Neural progenitor cell (in vitro differentiated cells): ENCODE measurements at regions not wholly inside any gene's neighbourhood (a gene's known extent, or its start where the extent isn't known, plus 50 kb on each side); places are given as distances from the start of the nearest gene placed in this dataset.

Source experiments
- EZH2 ChIP-seq: fragments of 200-600 bp; sonication (generic); IDR thresholded peaks from 2 replicates; pipeline ENCODE4 v1.6.1; 2017; ENCODE audit warnings: antibody characterized with exemption, mild to moderate bottlenecking, moderate library complexity
- EZH2phosphoT487 ChIP-seq: fragments of 200-600 bp; sonication (generic); IDR thresholded peaks from 2 replicates; pipeline ENCODE4 v1.6.1; 2017; ENCODE audit warnings: antibody characterized with exemption
- TF ChIP-seq, protein P1 (sequence below): fragments of 200-600 bp; sonication (generic); IDR thresholded peaks from 2 replicates; pipeline ENCODE4 v1.5.1; 2017; ENCODE audit warnings: antibody characterized with exemption, mild to moderate bottlenecking

DNA sequence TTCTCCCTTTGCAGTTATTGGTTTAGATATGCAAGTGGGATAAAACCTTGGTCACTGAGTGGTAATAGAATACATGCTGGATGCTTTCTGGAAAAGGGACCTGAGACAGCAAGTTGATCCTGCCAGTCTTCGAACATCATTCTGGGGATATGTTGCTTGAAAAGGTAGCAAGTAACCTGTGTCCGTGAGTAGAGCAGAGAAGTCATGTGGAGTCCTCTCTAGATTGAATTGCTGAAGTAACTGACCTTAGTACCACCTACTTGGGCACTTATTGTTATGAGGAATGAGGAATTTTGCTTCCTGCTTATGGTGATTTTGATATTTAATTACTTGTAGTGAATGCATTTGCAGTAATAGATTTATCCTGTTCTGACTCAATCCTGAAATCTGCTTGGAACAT lies 367.3 kb upstream of the IMPG1 start:
- TF ChIP-seq, protein P1, sequence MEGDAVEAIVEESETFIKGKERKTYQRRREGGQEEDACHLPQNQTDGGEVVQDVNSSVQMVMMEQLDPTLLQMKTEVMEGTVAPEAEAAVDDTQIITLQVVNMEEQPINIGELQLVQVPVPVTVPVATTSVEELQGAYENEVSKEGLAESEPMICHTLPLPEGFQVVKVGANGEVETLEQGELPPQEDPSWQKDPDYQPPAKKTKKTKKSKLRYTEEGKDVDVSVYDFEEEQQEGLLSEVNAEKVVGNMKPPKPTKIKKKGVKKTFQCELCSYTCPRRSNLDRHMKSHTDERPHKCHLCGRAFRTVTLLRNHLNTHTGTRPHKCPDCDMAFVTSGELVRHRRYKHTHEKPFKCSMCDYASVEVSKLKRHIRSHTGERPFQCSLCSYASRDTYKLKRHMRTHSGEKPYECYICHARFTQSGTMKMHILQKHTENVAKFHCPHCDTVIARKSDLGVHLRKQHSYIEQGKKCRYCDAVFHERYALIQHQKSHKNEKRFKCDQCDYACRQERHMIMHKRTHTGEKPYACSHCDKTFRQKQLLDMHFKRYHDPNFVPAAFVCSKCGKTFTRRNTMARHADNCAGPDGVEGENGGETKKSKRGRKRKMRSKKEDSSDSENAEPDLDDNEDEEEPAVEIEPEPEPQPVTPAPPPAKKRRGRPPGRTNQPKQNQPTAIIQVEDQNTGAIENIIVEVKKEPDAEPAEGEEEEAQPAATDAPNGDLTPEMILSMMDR = no peak
- no peak for TF ChIP-seq EZH2phosphoT487
- no peak for TF ChIP-seq EZH2
